ENCODE measurements at regions not wholly inside any gene's neighbourhood (a gene's known extent, or its start where the extent isn't known, plus 50 kb on each side); places are given as distances from the start of the nearest gene placed in this dataset.

GRCh38 chr10:130429809-130430208 lies 293.6 kb downstream of the GLRX3 start:
- Histone ChIP-seq H3K56ac (ENCODE audit: extremely low read depth, insufficient read depth, low read length) (no peak overlapping the region), H2BK20ac (ENCODE audit: low read depth, low read length) (no peak overlapping the region), H3K4me3 (ENCODE audit: insufficient read depth, low read depth, low read length) (no peak overlapping the region), H3K27ac (ENCODE audit: insufficient read depth, low read length) (no peak overlapping the region), H2BK120ac (ENCODE audit: low read depth, low read length) (no peak overlapping the region), H3K4me2 (ENCODE audit: low read depth, low read length) (no peak overlapping the region), H2AK9ac (replicated peaks; ENCODE audit: low read depth, low read length, poor library complexity) (no peak overlapping the region), H3K4ac (ENCODE audit: low read depth, low read length) (no peak overlapping the region), H4K91ac (ENCODE audit: insufficient read depth, low read depth, low read length) (no peak overlapping the region), H4K5ac (ENCODE audit: low read depth, low read length) (no peak overlapping the region), H3K79me1 (ENCODE audit: low read depth in 1 of 2, low read length in 2 of 2) (no peaks in the 10 kb centered on the region), H4K8ac (ENCODE audit: low read depth in 2 of 2, low read length in 2 of 2) (no peak overlapping the region), H3K27me3 (ENCODE audit: control insufficient read depth, insufficient read depth, low read length) (no peaks in the 10 kb centered on the region), H3K14ac (replicated peaks; ENCODE audit: low read depth, low read length) (no peak overlapping the region), H3K23ac (ENCODE audit: low read depth, low read length) (no peak overlapping the region), H2AFZ (replicated peaks; ENCODE audit: low read length, poor library complexity) (no peak overlapping the region), H3K18ac (ENCODE audit: low read depth, low read length) (no peak overlapping the region), H2BK5ac (ENCODE audit: low read depth, low read length, poor library complexity, severe bottlenecking) (no peak overlapping the region), H2AK5ac (ENCODE audit: low read depth, low read length) (no peak overlapping the region), H2BK15ac (ENCODE audit: low read depth, low read length) (no peak overlapping the region), H3K9me1 (ENCODE audit: insufficient read depth, low read length) (no peaks in the 10 kb centered on the region), H3K4me1 (ENCODE audit: control insufficient read depth, insufficient read depth, low read length) (no peaks in the 10 kb centered on the region), H3K9me3 (ENCODE audit: control insufficient read depth, insufficient read depth, low read length) (peaks cover 53% of the 10 kb centered on the region), H3K9ac (ENCODE audit: low read depth, low read length) (no peak overlapping the region), H3K36me3 (ENCODE audit: control insufficient read depth, insufficient read depth, low read length) (no peaks in the 10 kb centered on the region), H4K20me1 (ENCODE audit: insufficient read depth, low read length) (no peaks in the 10 kb centered on the region)
- POLR2A ChIA-PET (ENCODE audit: unreplicated experiment): no interaction called here
- in situ Hi-C loops (cut with MboI; ENCODE audit: low sequenced_read_pairs): no loop called here
- TF ChIP-seq CEBPB (IDR thresholded peaks at IDR 0.05; ENCODE audit: low read depth, low read length): no peak
- TF ChIP-seq CTCF (conservative IDR thresholded peaks at IDR 0.05; ENCODE audit: low read depth, low read length): no peak
- TF ChIP-seq MXI1 (IDR thresholded peaks at IDR 0.05; ENCODE audit: borderline replicate concordance, low read depth, low read length): no peak
- TF ChIP-seq POLR2A (IDR thresholded peaks at IDR 0.05; ENCODE audit: low read depth, low read length): no peak
- no peak for TF ChIP-seq MAZ (IDR thresholded peaks at IDR 0.05; ENCODE audit: borderline replicate concordance, low read depth, low read length)
- no TSS peak for BruUV-seq (replicated peaks)
- intact Hi-C loops (cut with micrococcal nuclease): no loop called here
- DNase-seq (no peak), ATAC-seq (ENCODE audit: low read depth) (no peak)
- WGBS, 2 experiments (ENCODE audit: extremely low coverage in 2 of 2, insufficient read length in 1 of 2): no CpG with 5 or more reads among the region's 4 CpGs
- CTCF ChIA-PET: no interaction called here
- dilution Hi-C loops (cut with HindIII; ENCODE audit: low sequenced_read_pairs, unreplicated experiment): no loop called here
